Naive thymus-derived CD4-positive, alpha-beta T cell (primary cell): ENCODE measurements at regions not wholly inside any gene's neighbourhood (a gene's known extent, or its start where the extent isn't known, plus 50 kb on each side); places are given as distances from the start of the nearest gene placed in this dataset.

Source experiments
- ATAC-seq: fragments of 150-1000 bp; cut with Tn5 transposase; 2 replicates; pipeline ENCODE4 v1.10.0; 2021; ENCODE audit warnings: mild to moderate bottlenecking, moderate library complexity
- CTCF ChIA-PET: fragments of 350-600 bp; sonication (Branson Sonifier 250); formaldehyde crosslinking; loops from one replicate; lab custom pipeline; 2021; ENCODE audit warnings: antibody characterized with exemption; lab: Charles Lee
- POLR2A ChIA-PET: fragments of 350-600 bp; sonication (Branson Sonifier 250); formaldehyde crosslinking; loops from one replicate; lab custom pipeline; 2021; ENCODE audit warnings: antibody characterized with exemption, inconsistent platforms; lab: Charles Lee
- DNase-seq, 9 donors: peaks; one replicate each; pipeline versions ENCODE4 v3.0.0 to v3.0.0-alpha.2; 2020 to 2022; ENCODE audit warnings: mixed read lengths in 1 of 9
- H3K27ac ChIP-seq: one replicate; pipeline ENCODE4 v1.7.0; 2013; ENCODE audit warnings: mild to moderate bottlenecking, low read depth, low read length, moderate library complexity
- H3K27me3 ChIP-seq, 2 donors: one replicate each; pipeline ENCODE4 v1.7.0; 2013; ENCODE audit warnings: low read length in 2 of 2, mild to moderate bottlenecking in 2 of 2, moderate library complexity in 2 of 2; ENCODE audit not compliant: control insufficient read depth in 2 of 2, insufficient read depth in 2 of 2
- H3K36me3 ChIP-seq, 3 experiments: 1 replicate in 2 of 3; 2 replicates in 1 of 3; pipeline ENCODE4 v1.7.0; 2013; ENCODE audit warnings: low read length in 3 of 3, mild to moderate bottlenecking in 3 of 3, moderate library complexity in 1 of 3; ENCODE audit not compliant: insufficient read depth in 3 of 3, control insufficient read depth in 2 of 3
- H3K4me1 ChIP-seq, 2 donors: one replicate each; pipeline ENCODE4 v1.7.0; 2013; ENCODE audit warnings: low read length in 2 of 2, mild to moderate bottlenecking in 2 of 2, moderate library complexity in 1 of 2; ENCODE audit not compliant: control insufficient read depth in 2 of 2, insufficient read depth in 2 of 2
- H3K4me3 ChIP-seq: 2 replicates; pipeline ENCODE4 v1.7.0; 2013; ENCODE audit warnings: mild to moderate bottlenecking, low read length
- H3K9me3 ChIP-seq, 3 experiments: 1 replicate in 2 of 3; 2 replicates in 1 of 3; pipeline ENCODE4 v1.7.0; 2013; ENCODE audit warnings: low read length in 3 of 3; ENCODE audit not compliant: control insufficient read depth in 2 of 3
- H3K27ac Mint-ChIP-seq, 9 donors: one replicate each; pipeline ENCODE4 v1.8.0; 2020 to 2022; ENCODE audit warnings: mixed read lengths in 9 of 9, mild to moderate bottlenecking in 8 of 9, moderate library complexity in 5 of 9, inconsistent platforms in 2 of 9
- H3K27me3 Mint-ChIP-seq, 5 donors: one replicate each; pipeline ENCODE4 v1.8.0; 2021 to 2022; ENCODE audit warnings: mixed read lengths in 5 of 5, mild to moderate bottlenecking in 1 of 5
- H3K36me3 Mint-ChIP-seq, 5 donors: one replicate each; pipeline ENCODE4 v1.8.0; 2020 to 2022; ENCODE audit warnings: mixed read lengths in 5 of 5, mild to moderate bottlenecking in 3 of 5, inconsistent platforms in 1 of 5
- H3K4me1 Mint-ChIP-seq, 7 donors: one replicate each; pipeline ENCODE4 v1.8.0; 2020 to 2022; ENCODE audit warnings: mixed read lengths in 7 of 7, mild to moderate bottlenecking in 3 of 7, inconsistent platforms in 1 of 7
- H3K4me3 Mint-ChIP-seq, 10 donors: one replicate each; pipeline ENCODE4 v1.8.0; 2020 to 2022; ENCODE audit warnings: mild to moderate bottlenecking in 10 of 10, mixed read lengths in 10 of 10, moderate library complexity in 6 of 10, inconsistent platforms in 2 of 10
- H3K9me3 Mint-ChIP-seq, 11 donors: one replicate each; pipeline ENCODE4 v1.8.0; 2020 to 2022; ENCODE audit warnings: mixed read lengths in 11 of 11, mild to moderate bottlenecking in 4 of 11, inconsistent platforms in 1 of 11, moderate library complexity in 1 of 11
- intact Hi-C, 2 donors: fragments of 100-400 bp; cut with micrococcal nuclease; formaldehyde crosslinking; loops; one replicate each; pipeline ENCODE4 v1.15.1; 2023

GRCh38 chr6:132054525-132054924, 103.4 kb upstream of the CCN2 start:
- Histone ChIP-seq H3K27me3 (peaks cover 0 to 2% of the 10 kb centered on the region in 2 donors), H3K27ac (no peak overlapping the region), H3K4me1 (no peaks in the 10 kb centered on the region), H3K9me3 (no peaks in the 10 kb centered on the region), H3K4me3 (no peak overlapping the region), H3K36me3 (no peaks in the 10 kb centered on the region)
- POLR2A ChIA-PET, result no interaction called here
- H3K27me3 Mint-ChIP-seq, result peaks cover 0 to 3% (median 0%) of the 10 kb centered on the region in 5 donors
- intact Hi-C loops, result no loop called here
- peaks cover 0 to 9% (median 0%) of the 10 kb centered on the region in 11 donors for H3K9me3 Mint-ChIP-seq
- H3K4me3 Mint-ChIP-seq, result no peak overlapping the region
- H3K4me1 Mint-ChIP-seq, result no peaks in the 10 kb centered on the region
- ATAC-seq, result no peak
- H3K36me3 Mint-ChIP-seq, result no peaks in the 10 kb centered on the region
- DNase-seq, result no peak
- CTCF ChIA-PET, result no interaction called here
- H3K27ac Mint-ChIP-seq, result no peak overlapping the region

GRCh38 chr6:132053511-132053910, 102.3 kb upstream of the CCN2 start:
- Histone ChIP-seq H3K27me3 (peaks cover 0 to 2% of the 10 kb centered on the region in 2 donors), H3K4me1 (no peaks in the 10 kb centered on the region), H3K4me3 (no peak overlapping the region), H3K27ac (no peak overlapping the region), H3K36me3 (no peaks in the 10 kb centered on the region), H3K9me3 (no peaks in the 10 kb centered on the region)
- Mint-ChIP-seq H3K27me3 (peaks cover 0 to 3% (median 0%) of the 10 kb centered on the region in 5 donors), H3K36me3 (no peaks in the 10 kb centered on the region), H3K9me3 (peaks cover 0 to 9% (median 0%) of the 10 kb centered on the region in 11 donors), H3K4me1 (no peaks in the 10 kb centered on the region), H3K4me3 (no peak overlapping the region), H3K27ac (no peak overlapping the region)
- ChIA-PET POLR2A (no interaction called here), CTCF (no interaction called here)
- ATAC-seq, result no peak
- intact Hi-C loops, result no loop called here
- DNase-seq, result no peak

- DNase-seq, result no peak
- H3K27me3 Mint-ChIP-seq, result peaks cover 0 to 3% (median 0%) of the 10 kb centered on the region in 5 donors
- no peaks in the 10 kb centered on the region for H3K4me1 ChIP-seq
- no peaks in the 10 kb centered on the region for H3K27me3 ChIP-seq
- H3K36me3 ChIP-seq, result no peaks in the 10 kb centered on the region
- intact Hi-C loops, result no loop called here
- ChIA-PET CTCF (no interaction called here), POLR2A (no interaction called here)
- no peak for ATAC-seq
- no peaks in the 10 kb centered on the region for H3K4me1 Mint-ChIP-seq
- no peaks in the 10 kb centered on the region for H3K9me3 ChIP-seq
- no peak overlapping the region for H3K27ac Mint-ChIP-seq
- H3K36me3 Mint-ChIP-seq, result no peaks in the 10 kb centered on the region
- H3K9me3 Mint-ChIP-seq, result peaks cover 0 to 7% (median 0%) of the 10 kb centered on the region in 11 donors
- no peak overlapping the region for H3K4me3 Mint-ChIP-seq
- no peak overlapping the region for H3K27ac ChIP-seq
- no peak overlapping the region for H3K4me3 ChIP-seq
These were observed 100.9 kb upstream of the CCN2 start for GRCh38 chr6:132052096-132052495.

GRCh38 chr6:132045877-132046276, 94.7 kb upstream of the CCN2 start:
- intact Hi-C loops, result no loop called here
- Mint-ChIP-seq H3K9me3 (peaks cover 0 to 3% (median 0%) of the 10 kb centered on the region in 11 donors), H3K27ac (no peak overlapping the region), H3K4me3 (no peak overlapping the region), H3K4me1 (peaks cover 0 to 2% (median 0%) of the 10 kb centered on the region in 7 donors), H3K27me3 (peaks cover 0 to 19% (median 0%) of the 10 kb centered on the region in 5 donors), H3K36me3 (no peaks in the 10 kb centered on the region)
- DNase-seq (no peak), ATAC-seq (no peak)
- Histone ChIP-seq H3K27ac (no peak overlapping the region), H3K36me3 (no peaks in the 10 kb centered on the region), H3K4me1 (no peaks in the 10 kb centered on the region), H3K27me3 (no peaks in the 10 kb centered on the region), H3K9me3 (no peaks in the 10 kb centered on the region), H3K4me3 (no peak overlapping the region)
- ChIA-PET CTCF (no interaction called here), POLR2A (no interaction called here)

- no peak overlapping the region for H3K27ac Mint-ChIP-seq
- no peaks in the 10 kb centered on the region for H3K27me3 ChIP-seq
- H3K27me3 Mint-ChIP-seq, result peaks cover 0 to 19% (median 0%) of the 10 kb centered on the region in 5 donors
- H3K4me1 ChIP-seq, result no peaks in the 10 kb centered on the region
- CTCF ChIA-PET, result no interaction called here
- H3K9me3 Mint-ChIP-seq, result peaks cover 0 to 5% (median 0%) of the 10 kb centered on the region in 11 donors
- H3K36me3 ChIP-seq, result no peaks in the 10 kb centered on the region
- H3K4me3 Mint-ChIP-seq, result no peak overlapping the region
- H3K9me3 ChIP-seq, result no peaks in the 10 kb centered on the region
- intact Hi-C loops, result no loop called here
- H3K36me3 Mint-ChIP-seq, result no peaks in the 10 kb centered on the region
- H3K27ac ChIP-seq, result no peak overlapping the region
- H3K4me1 Mint-ChIP-seq, result peaks cover 0 to 2% (median 0%) of the 10 kb centered on the region in 7 donors
- DNase-seq (no peak), ATAC-seq (no peak)
- no peak overlapping the region for H3K4me3 ChIP-seq
- POLR2A ChIA-PET, result no interaction called here
These were observed 92.0 kb upstream of the CCN2 start for GRCh38 chr6:132043148-132043547.

- no peak for ATAC-seq
These were observed 90.5 kb upstream of the CCN2 start for GRCh38 chr6:132041706-132042105.

GRCh38 chr6:132028029-132028428, 76.9 kb upstream of the CCN2 start:
- peaks cover 0 to 21% (median 5%) of the 10 kb centered on the region in 5 donors for H3K27me3 Mint-ChIP-seq
- H3K4me1 ChIP-seq, result no peaks in the 10 kb centered on the region
- POLR2A ChIA-PET, result no interaction called here
- no peak overlapping the region for H3K4me3 ChIP-seq
- CTCF ChIA-PET, result no interaction called here
- no peaks in the 10 kb centered on the region for H3K27me3 ChIP-seq
- intact Hi-C loops, result no loop called here
- H3K27ac Mint-ChIP-seq, result no peak overlapping the region
- H3K4me3 Mint-ChIP-seq, result no peak overlapping the region
- no peak for ATAC-seq
- no peaks in the 10 kb centered on the region for H3K36me3 ChIP-seq
- H3K4me1 Mint-ChIP-seq, result no peaks in the 10 kb centered on the region
- H3K9me3 ChIP-seq, result no peaks in the 10 kb centered on the region
- no peak overlapping the region for H3K27ac ChIP-seq
- peaks cover 0 to 7% (median 0%) of the 10 kb centered on the region in 11 donors for H3K9me3 Mint-ChIP-seq
- no peaks in the 10 kb centered on the region for H3K36me3 Mint-ChIP-seq
- no peak for DNase-seq

More at GRCh38 chr6:132041706-132042105, 90.5 kb upstream of the CCN2 start:
- Histone ChIP-seq H3K27me3 (no peaks in the 10 kb centered on the region), H3K27ac (no peak overlapping the region), H3K36me3 (no peaks in the 10 kb centered on the region), H3K4me3 (no peak overlapping the region), H3K4me1 (no peaks in the 10 kb centered on the region), H3K9me3 (no peaks in the 10 kb centered on the region)
- peaks cover 0 to 5% (median 0%) of the 10 kb centered on the region in 11 donors for H3K9me3 Mint-ChIP-seq
- peaks cover 0 to 2% (median 0%) of the 10 kb centered on the region in 7 donors for H3K4me1 Mint-ChIP-seq
- intact Hi-C loops, result no loop called here
- H3K27ac Mint-ChIP-seq, result no peak overlapping the region
- DNase-seq, result no peak
- H3K4me3 Mint-ChIP-seq, result no peak overlapping the region
- POLR2A ChIA-PET, result no interaction called here
- H3K27me3 Mint-ChIP-seq, result peaks cover 0 to 19% (median 0%) of the 10 kb centered on the region in 5 donors
- H3K36me3 Mint-ChIP-seq, result no peaks in the 10 kb centered on the region
- CTCF ChIA-PET, result no interaction called here
